SKM-1 (cell line): ENCODE measurements at regions not wholly inside any gene's neighbourhood (a gene's known extent, or its start where the extent isn't known, plus 50 kb on each side); places are given as distances from the start of the nearest gene placed in this dataset.
A peak's percentile ranks its signal among the peaks of the same experiment; 100 is the strongest.

ENCODE experiments used
- DNase-seq: peaks from one replicate; lab custom pipeline; 2025; ENCODE audit not compliant: unreplicated experiment; lab: John Stamatoyannopoulos, UW

GRCh38 chr6:3997177-3997770 lies 81.7 kb downstream of the FAM217A start:
- DNase-seq, result no peak

- no peak for DNase-seq
Observed at GRCh38 chr6:3999800-4000661, 78.9 kb downstream of the FAM217A start.

- DNase-seq, result no peak
Observed at GRCh38 chr6:4004249-4004648, 74.7 kb downstream of the FAM217A start.

GRCh38 chr6:4008324-4009047 lies 70.5 kb downstream of the FAM217A start:
- peak; percentile 51 for DNase-seq

GRCh38 chr6:4009486-4009885 lies 69.5 kb downstream of the FAM217A start:
- no peak for DNase-seq

- no peak for DNase-seq
Observed at GRCh38 chr6:4010048-4010447, 68.9 kb downstream of the FAM217A start.

GRCh38 chr6:4010689-4011090 lies 68.2 kb downstream of the FAM217A start:
- no peak for DNase-seq

- no peak for DNase-seq
Observed at GRCh38 chr6:4012826-4013225, 66.1 kb downstream of the FAM217A start.

- DNase-seq, result no peak
Observed at GRCh38 chr6:4017058-4017739, 61.7 kb downstream of the FAM217A start.

- DNase-seq, result no peak
Observed at GRCh38 chr6:4017834-4018170, 61.1 kb downstream of the FAM217A start.

- peak; percentile 86 for DNase-seq
Observed at GRCh38 chr6:4018171-4018923, 60.6 kb downstream of the FAM217A start.
